ENCODE measurements at regions not wholly inside any gene's neighbourhood (a gene's known extent, or its start where the extent isn't known, plus 50 kb on each side); places are given as distances from the start of the nearest gene placed in this dataset.

GRCh38 chr13:80454245-80454644 lies 113.3 kb upstream of the SPRY2 start:
- Histone ChIP-seq H3K36me3 (replicated peaks in 1 of 2; ENCODE audit: control extremely low read depth in 1 of 2, control insufficient read depth in 1 of 2, extremely low read depth in 1 of 2, insufficient read depth in 2 of 2, low read length in 1 of 2) (no peaks in the 10 kb centered on the region), H3K9ac (ENCODE audit: low read length) (peak overlapping the region; percentile 5), H3K27ac (ENCODE audit: low read length in 2 of 2) (peak overlapping the region; percentile 15 to 27), H3K4me1 (ENCODE audit: control insufficient read depth in 2 of 2, insufficient read depth in 2 of 2, low read length in 2 of 2) (peaks cover 35 to 36% of the 10 kb centered on the region in 2 donors), H3K4me2 (replicated peaks; ENCODE audit: low read depth, low read length, poor library complexity, severe bottlenecking) (peak overlapping the region; percentile 36), H3K27me3 (replicated peaks in 1 of 4; ENCODE audit: control extremely low read depth in 1 of 4, control insufficient read depth in 3 of 4, insufficient read depth in 4 of 4, low read length in 3 of 4) (no peaks in the 10 kb centered on the region), H4K20me1 (ENCODE audit: control insufficient read depth, insufficient read depth, low read length, poor library complexity, severe bottlenecking) (no peaks in the 10 kb centered on the region), H3K9me3 (ENCODE audit: control extremely low read depth in 1 of 3, control insufficient read depth in 2 of 3, insufficient read depth in 1 of 3, low read length in 2 of 3) (peaks cover 0 to 10% (median 0%) of the 10 kb centered on the region in 3 donors), H3K79me2 (ENCODE audit: control insufficient read depth, insufficient read depth, low read length) (peaks cover 4% of the 10 kb centered on the region), H3K4me3 (ENCODE audit: control extremely low read depth in 1 of 5, extremely low read depth in 1 of 5, insufficient read depth in 1 of 5, low read depth in 2 of 5, low read length in 4 of 5) (peak overlapping the region in 1 of 5 experiments; percentile 16), H2AFZ (ENCODE audit: insufficient read depth, low read depth, low read length, poor library complexity, severe bottlenecking) (no peak overlapping the region)
- WGBS (ENCODE audit: insufficient coverage) = no CpG with 5 or more reads among the region's 1 CpG
- ATAC-seq (ENCODE audit: low read depth) = peak; percentile 89
- Mint-ChIP-seq H3K4me1 (peaks cover 55% of the 10 kb centered on the region), H3K27ac (peak overlapping the region; percentile 82), H3K27me3 (no peaks in the 10 kb centered on the region), H3K4me3 (peak overlapping the region; percentile 57), H3K9me3 (ENCODE audit: insufficient read depth) (no peaks in the 10 kb centered on the region)
- intact Hi-C loops (cut with micrococcal nuclease) = loop anchor here (1.0 to 5.0 kb wide), 3 partner anchors 10 to 112 kb away; partner anchors contain the start of gene SPRY2
- no peak for TF ChIP-seq CTCF (IDR thresholded peaks at IDR 0.05)
- TF ChIP-seq EZH2 (IDR thresholded peaks at IDR 0.05; ENCODE audit: borderline replicate concordance, insufficient read depth, low read depth, low read length, poor library complexity, severe bottlenecking) = no peak
- ChIA-PET POLR2A (no interaction called here), CTCF (no interaction called here)
- peak; percentile 81 for DNase-seq

DNA sequence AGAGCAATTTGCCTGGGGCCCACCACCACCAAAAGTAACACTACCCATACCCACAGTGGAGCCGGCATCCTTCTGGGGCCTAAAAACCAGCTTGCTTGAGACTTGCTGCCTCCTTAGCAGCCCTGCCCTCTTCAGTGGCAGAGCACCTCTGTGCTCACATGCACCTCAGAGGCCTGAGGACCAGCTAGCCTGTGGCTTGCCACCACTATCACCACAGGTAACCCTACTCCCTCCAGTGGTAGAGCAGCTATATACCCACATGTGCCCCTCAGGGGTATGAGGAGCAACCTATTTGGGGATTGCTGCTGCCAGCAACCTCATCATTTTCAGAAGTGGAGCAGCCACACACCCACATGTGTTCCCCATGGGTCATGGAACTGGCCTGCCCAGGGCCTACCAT lies 111.4 kb upstream of the SPRY2 start:
- Histone ChIP-seq H3K9ac (ENCODE audit: low read length) (no peak overlapping the region), H3K27ac (ENCODE audit: low read length in 2 of 2) (no peak overlapping the region), H2AFZ (ENCODE audit: insufficient read depth, low read depth, low read length, poor library complexity, severe bottlenecking) (no peak overlapping the region), H4K20me1 (ENCODE audit: control insufficient read depth, insufficient read depth, low read length, poor library complexity, severe bottlenecking) (no peaks in the 10 kb centered on the region), H3K79me2 (ENCODE audit: control insufficient read depth, insufficient read depth, low read length) (peaks cover 4% of the 10 kb centered on the region), H3K4me1 (ENCODE audit: control insufficient read depth in 2 of 2, insufficient read depth in 2 of 2, low read length in 2 of 2) (peaks cover 40 to 42% of the 10 kb centered on the region in 2 donors), H3K4me3 (ENCODE audit: control extremely low read depth in 1 of 5, extremely low read depth in 1 of 5, insufficient read depth in 1 of 5, low read depth in 2 of 5, low read length in 4 of 5) (no peak overlapping the region), H3K9me3 (ENCODE audit: control extremely low read depth in 1 of 3, control insufficient read depth in 2 of 3, insufficient read depth in 1 of 3, low read length in 2 of 3) (peaks cover 0 to 14% (median 0%) of the 10 kb centered on the region in 3 donors), H3K4me2 (replicated peaks; ENCODE audit: low read depth, low read length, poor library complexity, severe bottlenecking) (no peak overlapping the region), H3K36me3 (replicated peaks in 1 of 2; ENCODE audit: control extremely low read depth in 1 of 2, control insufficient read depth in 1 of 2, extremely low read depth in 1 of 2, insufficient read depth in 2 of 2, low read length in 1 of 2) (no peaks in the 10 kb centered on the region), H3K27me3 (replicated peaks in 1 of 4; ENCODE audit: control extremely low read depth in 1 of 4, control insufficient read depth in 3 of 4, insufficient read depth in 4 of 4, low read length in 3 of 4) (no peaks in the 10 kb centered on the region)
- WGBS (ENCODE audit: insufficient coverage) = 100% methylated on average over 1 of the region's 1 CpG
- no peak for ATAC-seq (ENCODE audit: low read depth)
- no peak for DNase-seq
- CTCF ChIA-PET = no interaction called here
- Mint-ChIP-seq H3K9me3 (ENCODE audit: insufficient read depth) (no peaks in the 10 kb centered on the region), H3K4me3 (no peak overlapping the region), H3K27ac (no peak overlapping the region), H3K27me3 (no peaks in the 10 kb centered on the region), H3K4me1 (peaks cover 59% of the 10 kb centered on the region)
- POLR2A ChIA-PET = no interaction called here
- TF ChIP-seq EZH2 (IDR thresholded peaks at IDR 0.05; ENCODE audit: borderline replicate concordance, insufficient read depth, low read depth, low read length, poor library complexity, severe bottlenecking) (no peak), CTCF (IDR thresholded peaks at IDR 0.05) (no peak)
- intact Hi-C loops (cut with micrococcal nuclease) = loop anchor here (5.0 kb wide), 1 partner anchor 110 kb away; the partner anchor contains the start of gene SPRY2
